Transverse colon (tissue), 4 donors: ENCODE measurements at regions not wholly inside any gene's neighbourhood (a gene's known extent, or its start where the extent isn't known, plus 50 kb on each side); places are given as distances from the start of the nearest gene placed in this dataset.

Experiments used
- CTCF ChIP-seq, 5 experiments: fragments of 200-600 bp in 3 of 5; fragments of 450-650 bp in 2 of 5; sonication (generic) in 3 of 5; IDR thresholded peaks; 1 replicate in 2 of 5; 2 replicates in 3 of 5; pipeline ENCODE4 v1.5.1; 2016 to 2017; ENCODE audit warnings: antibody characterized with exemption in 5 of 5, inconsistent platforms in 3 of 5, mild to moderate bottlenecking in 2 of 5, moderate library complexity in 1 of 5
- POLR2A ChIP-seq: fragments of 450-650 bp; IDR thresholded peaks from one replicate; pipeline ENCODE4 v1.6.1; 2016; ENCODE audit warnings: antibody characterized with exemption, mild to moderate bottlenecking, moderate library complexity
- POLR2AphosphoS5 ChIP-seq, 3 donors: sonication (generic); formaldehyde crosslinking; IDR thresholded peaks; one replicate each; pipeline ENCODE4 v1.6.1; 2016; ENCODE audit warnings: antibody characterized with exemption in 3 of 3

- TF ChIP-seq POLR2A, result no peak
- TF ChIP-seq CTCF (IDR thresholded peaks at IDR 0.05), result no peak
- no peak for TF ChIP-seq POLR2AphosphoS5 (IDR thresholded peaks at IDR 0.05)
Observed at GRCh38 chr10:83214136-83214535, 925.2 kb upstream of the GHITM start.
